ENCODE measurements at regions not wholly inside any gene's neighbourhood (a gene's known extent, or its start where the extent isn't known, plus 50 kb on each side); places are given as distances from the start of the nearest gene placed in this dataset.

DNA sequence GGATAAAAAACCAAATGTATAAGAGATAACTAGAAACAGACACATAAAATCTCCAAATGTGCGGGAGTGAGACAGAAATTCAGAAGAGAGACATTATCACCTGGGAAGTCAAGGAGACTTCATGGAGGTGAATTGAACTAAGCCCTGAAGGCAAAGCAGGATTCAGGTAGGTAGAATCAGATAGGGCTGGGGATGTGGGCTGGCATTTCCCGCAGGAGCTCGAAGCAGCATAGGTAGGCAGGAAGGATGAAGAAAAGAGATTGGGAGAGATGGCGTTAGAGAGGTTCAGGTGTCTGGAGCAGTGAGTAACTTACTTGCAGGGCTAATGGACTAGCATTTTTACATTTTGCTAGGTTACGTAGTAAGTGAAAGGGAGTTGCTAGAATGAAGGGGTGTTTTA is 58.2 kb upstream of the NRP1 start:
- H2BK120ac ChIP-seq (ENCODE audit: low read depth, low read length, poor library complexity, severe bottlenecking) = no peak overlapping the region

More for the DNA sequence above, 58.2 kb upstream of the NRP1 start:
- Histone ChIP-seq H3K79me2 (ENCODE audit: insufficient read depth, low read length) (no peaks in the 10 kb centered on the region), H3K79me1 (ENCODE audit: insufficient read depth, low read depth, low read length, poor library complexity, severe bottlenecking) (no peaks in the 10 kb centered on the region), H3K56ac (ENCODE audit: insufficient read length, low read depth, low read length) (no peak overlapping the region), H3K4me2 (ENCODE audit: insufficient read depth, insufficient read length, low read length) (no peak overlapping the region), H3K9ac (ENCODE audit: extremely low read depth, insufficient read length, low read length) (no peak overlapping the region), H4K20me1 (ENCODE audit: control insufficient read depth, insufficient read depth, insufficient read length) (no peaks in the 10 kb centered on the region), H2BK5ac (ENCODE audit: insufficient read length, low read length) (no peak overlapping the region), H4K8ac (replicated peaks; ENCODE audit: insufficient read length, low read depth, low read length) (no peak overlapping the region), H3K18ac (ENCODE audit: insufficient read length, low read depth, low read length) (no peak overlapping the region), H2BK12ac (ENCODE audit: insufficient read length, low read depth, low read length) (no peak overlapping the region), H4K5ac (ENCODE audit: insufficient read length, low read depth, low read length) (no peak overlapping the region), H3T11ph (ENCODE audit: low read length) (no peak overlapping the region), H2AFZ (ENCODE audit: low read length) (no peak overlapping the region), H3K23ac (ENCODE audit: insufficient read length, low read depth, low read length) (no peak overlapping the region), H2BK20ac (ENCODE audit: low read depth, low read length, poor library complexity, severe bottlenecking) (no peak overlapping the region), H3K4ac (ENCODE audit: low read depth, low read length) (no peak overlapping the region), H3K9me3 (ENCODE audit: control insufficient read depth, low read depth, low read length) (no peaks in the 10 kb centered on the region), H3K4me1 (ENCODE audit: insufficient read depth, low read length) (no peaks in the 10 kb centered on the region), H3K27me3 (ENCODE audit: insufficient read depth, low read length) (no peaks in the 10 kb centered on the region), H3K23me2 (ENCODE audit: insufficient read length, low read depth, low read length, poor library complexity, severe bottlenecking) (no peaks in the 10 kb centered on the region), H2AK5ac (ENCODE audit: insufficient read length, low read length) (no peak overlapping the region), H2BK15ac (ENCODE audit: low read depth, low read length) (no peak overlapping the region), H3K14ac (ENCODE audit: insufficient read depth, low read length) (no peak overlapping the region), H3K27ac (ENCODE audit: insufficient read length, low read depth, low read length) (no peak overlapping the region), H4K91ac (ENCODE audit: insufficient read length, low read depth, low read length) (no peak overlapping the region)
- DNase-seq = no peak
- Mint-ChIP-seq H3K36me3 (ENCODE audit: insufficient read depth in 1 of 3, low read depth in 3 of 3) (peaks cover 0 to 9% (median 7%) of the 10 kb centered on the region in 3 experiments; a peak in 2 of 7 replicates), H3K27ac (no peak overlapping the region), H3K27me3 (ENCODE audit: low read depth) (no peaks in the 10 kb centered on the region; the same call in 1 of the 2 replicates), H3K4me1 (0 out of 4 replicates have a peak, but pooled peaks cover 0 to 5% of the 10 kb centered on the region in 2 experiments), H3K4me3 (no peak overlapping the region), H3K9me3 (peaks cover 10 to 13% of the 10 kb centered on the region in 2 experiments; a peak in 3 of 5 replicates)
- TF ChIP-seq, protein P1, sequence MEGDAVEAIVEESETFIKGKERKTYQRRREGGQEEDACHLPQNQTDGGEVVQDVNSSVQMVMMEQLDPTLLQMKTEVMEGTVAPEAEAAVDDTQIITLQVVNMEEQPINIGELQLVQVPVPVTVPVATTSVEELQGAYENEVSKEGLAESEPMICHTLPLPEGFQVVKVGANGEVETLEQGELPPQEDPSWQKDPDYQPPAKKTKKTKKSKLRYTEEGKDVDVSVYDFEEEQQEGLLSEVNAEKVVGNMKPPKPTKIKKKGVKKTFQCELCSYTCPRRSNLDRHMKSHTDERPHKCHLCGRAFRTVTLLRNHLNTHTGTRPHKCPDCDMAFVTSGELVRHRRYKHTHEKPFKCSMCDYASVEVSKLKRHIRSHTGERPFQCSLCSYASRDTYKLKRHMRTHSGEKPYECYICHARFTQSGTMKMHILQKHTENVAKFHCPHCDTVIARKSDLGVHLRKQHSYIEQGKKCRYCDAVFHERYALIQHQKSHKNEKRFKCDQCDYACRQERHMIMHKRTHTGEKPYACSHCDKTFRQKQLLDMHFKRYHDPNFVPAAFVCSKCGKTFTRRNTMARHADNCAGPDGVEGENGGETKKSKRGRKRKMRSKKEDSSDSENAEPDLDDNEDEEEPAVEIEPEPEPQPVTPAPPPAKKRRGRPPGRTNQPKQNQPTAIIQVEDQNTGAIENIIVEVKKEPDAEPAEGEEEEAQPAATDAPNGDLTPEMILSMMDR (conservative IDR thresholded peaks at IDR 0.05) = no peak
- no CpG with 5 or more reads among the region's 5 CpGs for WGBS (ENCODE audit: extremely low coverage, insufficient read length, low lambda C conversion rate)

All from H9 (cell line).